Activated CD4-positive, alpha-beta memory T cell treated with anti-CD3 and anti-CD28 coated beads, Interleukin-2, amount 10 ng/mL, durations not matched to agents 7 days and 5 days (primary cell): ENCODE measurements at regions not wholly inside any gene's neighbourhood (a gene's known extent, or its start where the extent isn't known, plus 50 kb on each side); places are given as distances from the start of the nearest gene placed in this dataset.

Source experiments
- CTCF ChIA-PET: fragments of 350-600 bp; sonication (Branson Sonifier 250); formaldehyde crosslinking; loops from one replicate; lab custom pipeline; 2021; ENCODE audit warnings: antibody characterized with exemption, inconsistent platforms; lab: Charles Lee
- POLR2A ChIA-PET: fragments of 350-600 bp; sonication (Branson Sonifier 250); formaldehyde crosslinking; loops from one replicate; lab custom pipeline; 2021; ENCODE audit warnings: antibody characterized with exemption; lab: Charles Lee
- DNase-seq: peaks from one replicate; pipeline ENCODE4 v3.0.0-alpha.2; 2020
- H3K27ac Mint-ChIP-seq: one replicate; pipeline ENCODE4 v1.8.0; 2021; ENCODE audit warnings: mild to moderate bottlenecking, mixed read lengths
- H3K27me3 Mint-ChIP-seq: one replicate; pipeline ENCODE4 v1.8.0; 2021; ENCODE audit warnings: mixed read lengths
- H3K36me3 Mint-ChIP-seq: one replicate; pipeline ENCODE4 v1.8.0; 2021; ENCODE audit warnings: low read depth, mixed read lengths
- H3K4me1 Mint-ChIP-seq: one replicate; pipeline ENCODE4 v1.8.0; 2021; ENCODE audit warnings: mixed read lengths
- H3K4me3 Mint-ChIP-seq: one replicate; pipeline ENCODE4 v1.8.0; 2021; ENCODE audit warnings: mild to moderate bottlenecking, mixed read lengths
- H3K9me3 Mint-ChIP-seq: one replicate; pipeline ENCODE4 v1.8.0; 2021; ENCODE audit warnings: mixed read lengths

- ChIA-PET CTCF (no interaction called here), POLR2A (no interaction called here)
- Mint-ChIP-seq H3K9me3 (peaks cover 12% of the 10 kb centered on the region), H3K36me3 (no peaks in the 10 kb centered on the region), H3K27ac (no peak overlapping the region), H3K4me3 (no peak overlapping the region), H3K27me3 (no peaks in the 10 kb centered on the region), H3K4me1 (no peaks in the 10 kb centered on the region)
- no peak for DNase-seq
These were observed 1188.1 kb downstream of the PCDH7 start for GRCh38 chr4:31908261-31908660.

- ChIA-PET POLR2A (no interaction called here), CTCF (no interaction called here)
- Mint-ChIP-seq H3K4me3 (no peak overlapping the region), H3K9me3 (peaks cover 18% of the 10 kb centered on the region), H3K4me1 (no peaks in the 10 kb centered on the region), H3K27me3 (no peaks in the 10 kb centered on the region), H3K27ac (no peak overlapping the region), H3K36me3 (no peaks in the 10 kb centered on the region)
- DNase-seq: no peak
These were observed 1197.2 kb downstream of the PCDH7 start for GRCh38 chr4:31917334-31917733.

GRCh38 chr4:31918891-31919290 is 1198.7 kb downstream of the PCDH7 start:
- Mint-ChIP-seq H3K4me3 (no peak overlapping the region), H3K27ac (no peak overlapping the region), H3K9me3 (peaks cover 26% of the 10 kb centered on the region), H3K4me1 (peaks cover 2% of the 10 kb centered on the region), H3K27me3 (no peaks in the 10 kb centered on the region), H3K36me3 (no peaks in the 10 kb centered on the region)
- DNase-seq: no peak
- ChIA-PET POLR2A (no interaction called here), CTCF (no interaction called here)

- peaks cover 3% of the 10 kb centered on the region for H3K4me1 Mint-ChIP-seq
- no peaks in the 10 kb centered on the region for H3K36me3 Mint-ChIP-seq
- no peak overlapping the region for H3K4me3 Mint-ChIP-seq
- DNase-seq: no peak
- POLR2A ChIA-PET: no interaction called here
- H3K27ac Mint-ChIP-seq: no peak overlapping the region
- CTCF ChIA-PET: no interaction called here
- no peaks in the 10 kb centered on the region for H3K27me3 Mint-ChIP-seq
- H3K9me3 Mint-ChIP-seq: peaks cover 18% of the 10 kb centered on the region
These were observed 1203.5 kb downstream of the PCDH7 start for GRCh38 chr4:31923634-31924033.

- no peak overlapping the region for H3K4me3 Mint-ChIP-seq
- no peaks in the 10 kb centered on the region for H3K36me3 Mint-ChIP-seq
- H3K9me3 Mint-ChIP-seq: peaks cover 2% of the 10 kb centered on the region
- no peaks in the 10 kb centered on the region for H3K27me3 Mint-ChIP-seq
- H3K4me1 Mint-ChIP-seq: no peaks in the 10 kb centered on the region
- ChIA-PET POLR2A (no interaction called here), CTCF (no interaction called here)
- H3K27ac Mint-ChIP-seq: no peak overlapping the region
- no peak for DNase-seq
These were observed 1209.6 kb downstream of the PCDH7 start for GRCh38 chr4:31929676-31930345.

- no peaks in the 10 kb centered on the region for H3K36me3 Mint-ChIP-seq
- no peak overlapping the region for H3K4me3 Mint-ChIP-seq
- H3K9me3 Mint-ChIP-seq: peaks cover 13% of the 10 kb centered on the region
- DNase-seq: no peak
- H3K4me1 Mint-ChIP-seq: no peaks in the 10 kb centered on the region
- POLR2A ChIA-PET: no interaction called here
- CTCF ChIA-PET: no interaction called here
- no peak overlapping the region for H3K27ac Mint-ChIP-seq
- H3K27me3 Mint-ChIP-seq: no peaks in the 10 kb centered on the region
These were observed 1226.3 kb downstream of the PCDH7 start for GRCh38 chr4:31946456-31946855.

GRCh38 chr4:31947101-31947500 is 1226.9 kb downstream of the PCDH7 start:
- Mint-ChIP-seq H3K27me3 (no peaks in the 10 kb centered on the region), H3K27ac (no peak overlapping the region), H3K36me3 (no peaks in the 10 kb centered on the region), H3K4me1 (no peaks in the 10 kb centered on the region), H3K9me3 (peaks cover 13% of the 10 kb centered on the region), H3K4me3 (no peak overlapping the region)
- ChIA-PET CTCF (no interaction called here), POLR2A (no interaction called here)
- DNase-seq: no peak

GRCh38 chr4:31949045-31949444 is 1228.9 kb downstream of the PCDH7 start:
- ChIA-PET CTCF (no interaction called here), POLR2A (no interaction called here)
- no peak for DNase-seq
- no peaks in the 10 kb centered on the region for H3K4me1 Mint-ChIP-seq
- no peak overlapping the region for H3K27ac Mint-ChIP-seq
- no peaks in the 10 kb centered on the region for H3K27me3 Mint-ChIP-seq
- peaks cover 13% of the 10 kb centered on the region for H3K9me3 Mint-ChIP-seq
- no peaks in the 10 kb centered on the region for H3K36me3 Mint-ChIP-seq
- no peak overlapping the region for H3K4me3 Mint-ChIP-seq

- Mint-ChIP-seq H3K4me1 (no peaks in the 10 kb centered on the region), H3K36me3 (no peaks in the 10 kb centered on the region), H3K4me3 (no peak overlapping the region), H3K9me3 (peaks cover 6% of the 10 kb centered on the region), H3K27ac (no peak overlapping the region), H3K27me3 (no peaks in the 10 kb centered on the region)
- DNase-seq: no peak
- POLR2A ChIA-PET: no interaction called here
- CTCF ChIA-PET: no interaction called here
These were observed 1235.2 kb downstream of the PCDH7 start for GRCh38 chr4:31955346-31955745.

- Mint-ChIP-seq H3K27me3 (no peaks in the 10 kb centered on the region), H3K9me3 (peaks cover 4% of the 10 kb centered on the region), H3K4me3 (no peak overlapping the region), H3K4me1 (no peaks in the 10 kb centered on the region), H3K36me3 (no peaks in the 10 kb centered on the region), H3K27ac (no peak overlapping the region)
- DNase-seq: no peak
- POLR2A ChIA-PET: no interaction called here
- CTCF ChIA-PET: no interaction called here
These were observed 1239.8 kb downstream of the PCDH7 start for GRCh38 chr4:31959972-31960371.

- Mint-ChIP-seq H3K4me1 (no peaks in the 10 kb centered on the region), H3K9me3 (peaks cover 2% of the 10 kb centered on the region), H3K27ac (no peak overlapping the region), H3K4me3 (no peak overlapping the region), H3K27me3 (no peaks in the 10 kb centered on the region), H3K36me3 (no peaks in the 10 kb centered on the region)
- CTCF ChIA-PET: no interaction called here
- no peak for DNase-seq
- POLR2A ChIA-PET: no interaction called here
These were observed 1244.5 kb downstream of the PCDH7 start for GRCh38 chr4:31964685-31965084.

GRCh38 chr4:31968842-31969241 is 1248.7 kb downstream of the PCDH7 start:
- ChIA-PET CTCF (no interaction called here), POLR2A (no interaction called here)
- no peak overlapping the region for H3K27ac Mint-ChIP-seq
- H3K27me3 Mint-ChIP-seq: no peaks in the 10 kb centered on the region
- H3K4me3 Mint-ChIP-seq: no peak overlapping the region
- H3K4me1 Mint-ChIP-seq: no peaks in the 10 kb centered on the region
- H3K9me3 Mint-ChIP-seq: peaks cover 2% of the 10 kb centered on the region
- DNase-seq: no peak
- no peaks in the 10 kb centered on the region for H3K36me3 Mint-ChIP-seq

GRCh38 chr4:31974490-31975002 is 1254.4 kb downstream of the PCDH7 start:
- H3K27ac Mint-ChIP-seq: no peak overlapping the region
- CTCF ChIA-PET: no interaction called here

GRCh38 chr4:31979988-31980387 is 1259.8 kb downstream of the PCDH7 start:
- ChIA-PET CTCF (no interaction called here), POLR2A (no interaction called here)
- no peaks in the 10 kb centered on the region for H3K9me3 Mint-ChIP-seq
- no peaks in the 10 kb centered on the region for H3K27me3 Mint-ChIP-seq
- DNase-seq: no peak
- H3K36me3 Mint-ChIP-seq: no peaks in the 10 kb centered on the region
- H3K4me1 Mint-ChIP-seq: no peaks in the 10 kb centered on the region
- H3K4me3 Mint-ChIP-seq: no peak overlapping the region
- H3K27ac Mint-ChIP-seq: no peak overlapping the region

More at GRCh38 chr4:31974490-31975002, 1254.4 kb downstream of the PCDH7 start:
- Mint-ChIP-seq H3K9me3 (no peaks in the 10 kb centered on the region), H3K27me3 (no peaks in the 10 kb centered on the region), H3K36me3 (no peaks in the 10 kb centered on the region), H3K4me1 (no peaks in the 10 kb centered on the region), H3K4me3 (no peak overlapping the region)
- POLR2A ChIA-PET: no interaction called here
- no peak for DNase-seq
